ENCODE measurements at regions not wholly inside any gene's neighbourhood (a gene's known extent, or its start where the extent isn't known, plus 50 kb on each side); places are given as distances from the start of the nearest gene placed in this dataset.

DNA sequence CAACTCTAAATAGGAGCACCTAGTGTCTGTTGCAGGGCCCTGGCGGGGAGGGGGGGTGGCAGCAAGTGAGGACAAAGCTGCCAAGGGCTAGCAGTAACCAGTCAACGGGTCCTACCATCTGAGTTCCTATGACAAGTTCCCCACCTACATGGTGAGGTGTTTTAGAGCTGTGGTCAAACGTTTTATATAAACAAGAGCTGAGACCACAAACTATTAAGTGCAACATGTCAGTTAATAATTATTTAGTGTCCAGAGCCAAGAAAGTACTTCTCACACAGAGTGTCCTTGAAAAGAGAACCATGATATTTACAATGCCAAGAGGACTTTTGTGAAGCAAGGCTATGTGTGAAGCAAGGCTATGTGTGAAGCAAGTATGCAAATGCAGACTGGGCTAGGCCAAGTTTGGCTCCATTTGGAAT lies 434.7 kb downstream of the TNS3 start:
- DNase-seq (ENCODE audit: low read depth in 3 of 3): no peak

DNA sequence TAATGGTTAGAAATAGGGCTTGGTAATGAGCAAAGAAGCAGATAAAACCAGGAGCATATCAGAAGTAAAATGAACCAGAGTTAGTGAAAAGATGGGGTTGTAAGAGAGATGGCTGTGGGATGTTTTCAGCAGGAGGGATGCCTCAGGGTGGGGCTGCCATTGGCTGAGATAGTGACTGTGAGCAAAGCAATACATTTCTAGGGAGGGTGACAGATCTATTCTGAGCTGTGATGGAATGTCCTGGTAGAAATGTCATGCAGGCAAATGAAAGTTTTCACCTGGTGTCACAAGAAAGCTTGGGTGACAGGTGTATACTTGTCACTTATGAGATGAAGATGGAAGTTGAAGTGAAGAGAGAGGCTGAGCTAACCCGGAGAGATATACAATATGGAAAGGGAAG lies 435.9 kb downstream of the TNS3 start:
- DNase-seq (ENCODE audit: low read depth in 3 of 3): no peak

DNA sequence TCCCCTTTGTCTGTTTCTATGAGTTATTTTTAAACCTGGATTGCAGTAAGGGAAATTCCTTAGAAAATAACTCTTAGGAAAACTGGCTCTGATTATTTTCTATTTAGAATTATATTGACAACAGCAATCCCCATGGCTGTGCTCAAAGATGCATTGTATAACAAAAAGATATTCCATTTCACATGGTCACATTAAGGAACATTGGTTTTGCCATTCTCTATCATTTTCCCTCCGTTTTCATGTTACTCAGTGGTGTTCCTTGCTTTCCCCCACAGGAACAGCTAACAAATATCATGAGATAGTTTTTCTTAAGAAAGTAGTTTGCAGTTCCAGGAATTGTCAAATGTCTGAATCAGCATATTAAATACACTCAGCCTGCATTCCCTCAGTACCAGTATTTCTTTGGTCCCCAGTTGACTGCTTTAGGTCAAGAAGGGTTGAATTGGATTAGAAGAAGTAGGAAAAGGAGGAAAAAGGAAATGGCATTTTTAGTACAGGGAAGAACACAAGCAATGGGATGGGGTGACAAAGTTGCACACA lies 436.7 kb downstream of the TNS3 start:
- no peak for DNase-seq (ENCODE audit: low read depth in 3 of 3)

DNA sequence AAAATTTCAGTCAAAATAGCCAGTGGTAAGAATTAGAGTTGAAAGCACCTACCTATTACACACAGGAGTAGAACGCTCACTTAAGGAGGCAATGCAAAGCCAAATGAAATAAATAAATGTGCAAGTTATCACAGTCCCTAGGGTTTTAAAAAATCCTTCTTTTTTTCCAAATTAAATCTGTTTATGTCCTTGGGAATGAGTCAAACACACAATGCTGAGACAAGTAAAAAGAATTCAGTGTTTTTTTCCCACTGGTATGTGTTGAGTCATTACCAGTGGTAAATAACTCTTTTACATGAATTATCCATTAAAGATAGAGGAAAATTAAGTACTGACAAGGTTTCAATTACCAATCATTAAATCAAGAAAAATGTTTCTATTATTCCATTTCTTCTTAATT lies 438.6 kb downstream of the TNS3 start:
- no peak for DNase-seq (ENCODE audit: low read depth in 3 of 3)

DNA sequence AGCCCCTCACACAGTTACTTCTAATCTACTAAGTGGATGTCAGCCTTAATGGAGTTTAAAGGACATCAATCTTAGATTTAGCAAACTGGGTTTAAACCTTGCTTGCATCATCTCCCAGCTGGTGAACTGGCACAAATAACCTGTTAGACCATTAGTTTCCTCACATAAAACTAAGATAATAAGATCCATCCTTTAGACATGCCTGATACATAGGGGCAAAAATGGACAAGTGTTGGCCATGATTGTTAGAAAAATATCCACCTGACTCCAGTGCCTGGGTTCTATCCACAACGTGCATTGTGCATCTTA lies 439.1 kb downstream of the TNS3 start:
- no peak for DNase-seq (ENCODE audit: low read depth in 3 of 3)

DNA sequence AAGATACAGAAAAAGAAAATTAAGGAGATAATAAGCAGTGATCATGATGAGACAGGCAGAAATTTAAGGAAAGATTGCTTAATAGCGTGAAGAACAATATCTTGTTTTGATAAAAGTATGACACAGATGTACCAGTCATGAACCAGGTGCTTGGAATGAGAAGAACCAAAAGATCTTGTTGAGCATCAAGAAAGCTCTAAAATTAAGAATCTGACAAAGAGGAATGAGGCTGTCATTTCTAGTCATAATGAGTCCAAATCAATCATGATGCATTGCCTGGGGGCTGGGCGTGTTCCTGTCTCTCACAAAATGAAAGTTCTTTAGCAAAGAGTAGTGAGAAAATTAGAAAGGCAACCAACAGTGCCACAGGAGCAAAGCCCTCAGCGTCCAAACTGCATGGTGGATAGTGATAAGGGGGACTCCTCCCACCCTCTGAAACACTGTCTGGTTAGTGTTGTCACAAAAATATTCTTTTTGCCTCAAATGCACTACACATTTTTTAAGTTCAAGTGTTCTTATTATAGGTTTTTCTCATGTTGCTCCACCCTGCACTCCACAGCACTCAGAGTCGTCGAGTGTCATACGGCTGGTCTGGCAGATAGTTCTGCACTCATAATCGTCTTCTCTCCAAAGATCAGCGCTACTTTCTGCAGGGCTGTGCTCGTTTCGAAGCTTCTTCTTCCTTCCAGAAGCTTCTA lies 439.6 kb downstream of the TNS3 start:
- DNase-seq (ENCODE audit: low read depth in 3 of 3): no peak

DNA sequence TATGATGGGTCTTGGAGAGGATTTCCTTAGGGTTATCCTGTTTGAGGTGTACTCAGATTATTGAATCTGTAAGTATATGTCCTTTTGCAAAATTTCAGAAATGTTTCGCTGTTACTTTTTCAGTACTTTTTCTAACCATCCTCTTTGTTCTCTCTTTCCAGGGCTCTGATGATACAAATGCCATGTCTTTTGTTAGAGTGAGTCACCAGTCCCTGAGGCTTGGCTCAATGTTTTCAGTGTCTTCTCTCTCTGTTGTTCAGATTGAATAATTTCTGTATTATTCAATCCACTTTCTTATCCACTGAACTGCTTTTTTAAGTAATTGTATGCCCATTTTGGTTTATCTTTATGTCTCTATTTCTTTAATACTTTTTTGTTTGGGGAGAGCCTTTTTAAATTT lies 449.4 kb downstream of the TNS3 start:
- no peak for DNase-seq (ENCODE audit: low read depth in 3 of 3)

DNA sequence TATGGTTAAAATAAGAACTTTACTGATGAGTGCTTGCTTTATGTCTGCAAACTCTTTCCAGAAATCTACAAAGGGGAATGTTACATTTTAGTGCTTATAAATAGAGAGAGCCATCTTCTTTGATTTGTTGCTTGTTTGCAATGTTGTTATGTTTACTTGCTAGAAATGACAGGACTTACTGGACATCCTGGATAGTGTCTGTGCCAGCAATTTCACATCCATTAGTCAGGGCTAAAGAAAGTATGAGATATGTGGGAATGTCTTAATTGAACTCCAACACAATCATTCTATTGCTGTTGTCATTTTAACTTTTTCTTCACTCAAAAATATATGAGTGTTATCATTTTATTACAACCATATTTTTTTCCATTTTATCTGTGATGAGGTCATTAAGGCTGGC lies 453.2 kb downstream of the TNS3 start:
- no peak for DNase-seq (ENCODE audit: low read depth in 3 of 3)

DNA sequence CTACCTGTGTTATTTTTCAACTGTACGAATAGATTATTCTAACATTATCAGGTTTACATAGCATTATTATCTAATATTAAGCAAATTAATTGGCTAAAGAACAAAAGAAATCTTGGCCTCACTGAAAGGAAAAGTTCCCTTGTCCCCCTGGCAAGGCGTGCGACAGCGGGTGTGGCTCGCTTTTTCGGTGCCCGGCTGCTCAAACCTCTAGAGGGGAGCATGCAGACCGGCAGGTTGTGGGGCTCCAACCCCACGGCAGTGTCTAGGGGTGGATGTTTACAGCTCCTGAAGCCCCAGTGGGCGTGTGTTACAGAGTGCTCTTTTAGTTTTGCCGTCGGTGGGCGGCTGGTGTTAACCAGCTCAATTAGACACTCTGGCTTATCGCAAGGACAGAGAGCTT lies 456.4 kb downstream of the TNS3 start:
- DNase-seq (ENCODE audit: low read depth in 3 of 3): no peak

DNA sequence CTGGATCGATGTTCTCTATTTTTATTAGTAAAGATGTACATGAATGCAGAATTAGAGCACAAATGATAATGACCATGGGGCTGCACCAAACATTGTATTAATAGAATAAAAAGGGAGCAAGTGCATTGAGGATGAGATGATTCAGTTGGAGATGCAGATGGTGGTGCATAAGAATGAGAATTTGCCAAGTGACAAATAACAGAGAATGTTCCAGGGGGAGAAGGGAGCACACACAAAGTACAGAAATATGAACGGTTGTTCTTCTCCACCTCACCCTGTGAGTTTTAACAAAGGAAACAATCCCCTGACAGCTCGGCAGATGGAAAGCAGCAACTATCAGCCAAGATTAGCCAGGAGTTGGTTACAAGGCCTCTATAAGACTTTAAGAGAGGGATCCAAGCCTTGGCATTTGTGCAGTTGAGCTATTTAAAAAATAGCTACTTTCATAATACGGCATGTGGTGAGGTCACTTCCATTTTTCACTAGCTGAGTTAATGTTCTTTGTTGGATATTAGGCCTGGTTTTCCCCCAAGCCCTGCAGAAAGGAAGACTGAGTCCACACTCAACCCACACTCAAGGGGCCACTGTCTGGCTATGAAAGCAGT lies 462.5 kb downstream of the TNS3 start:
- no peak for DNase-seq (ENCODE audit: low read depth in 3 of 3)

DNA sequence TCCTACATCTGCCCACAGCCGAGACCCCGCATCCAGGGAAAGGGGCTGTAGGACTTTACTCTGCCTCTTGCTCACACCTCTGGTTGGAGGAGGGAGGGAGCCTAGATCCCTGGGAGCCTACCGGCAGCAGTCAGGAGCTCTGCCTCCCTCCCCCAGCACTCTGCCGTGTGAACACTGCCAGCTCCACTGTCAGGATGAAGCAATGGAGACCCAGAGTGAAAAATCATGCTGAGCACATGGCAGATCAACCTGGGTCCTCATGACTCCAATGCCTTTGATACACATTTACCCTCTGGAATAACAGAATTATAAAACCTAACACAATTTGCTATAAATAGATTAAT lies 477.7 kb downstream of the TNS3 start:
- no peak for DNase-seq (ENCODE audit: low read depth in 3 of 3)

DNA sequence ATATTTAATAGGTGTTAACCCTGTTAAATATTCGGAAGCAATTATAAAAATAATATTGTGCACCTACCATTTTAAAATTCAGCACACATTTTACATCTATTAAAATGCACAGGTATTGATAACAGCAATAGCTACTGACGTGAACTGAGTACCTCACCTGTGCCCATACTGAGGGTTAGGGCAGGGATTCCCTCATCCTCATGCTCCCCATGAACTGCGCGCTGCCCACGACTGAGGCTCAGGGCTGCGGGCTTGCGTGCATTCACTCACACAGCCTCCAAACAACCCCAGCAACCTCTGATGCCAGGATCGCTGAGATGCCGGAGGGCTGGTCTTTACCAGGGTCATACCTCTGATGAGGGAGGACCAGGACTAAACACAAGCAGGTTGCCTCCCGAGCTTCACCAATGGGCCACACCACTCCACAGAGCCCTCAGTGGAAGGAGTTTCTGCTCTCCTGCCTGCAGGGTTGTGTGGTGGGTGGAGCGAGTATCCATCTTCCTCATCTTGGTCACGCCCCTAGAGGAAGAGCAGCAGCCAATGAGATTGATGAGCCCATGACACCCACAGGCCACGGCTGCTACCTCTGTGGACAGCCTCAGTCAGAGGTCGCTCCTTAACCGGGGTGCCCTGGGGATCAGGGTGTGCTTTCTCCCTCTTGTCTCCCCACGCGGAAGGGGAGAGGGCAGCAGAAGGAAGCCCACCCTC lies 478.3 kb downstream of the TNS3 start:
- no peak for DNase-seq (ENCODE audit: low read depth in 3 of 3)

DNA sequence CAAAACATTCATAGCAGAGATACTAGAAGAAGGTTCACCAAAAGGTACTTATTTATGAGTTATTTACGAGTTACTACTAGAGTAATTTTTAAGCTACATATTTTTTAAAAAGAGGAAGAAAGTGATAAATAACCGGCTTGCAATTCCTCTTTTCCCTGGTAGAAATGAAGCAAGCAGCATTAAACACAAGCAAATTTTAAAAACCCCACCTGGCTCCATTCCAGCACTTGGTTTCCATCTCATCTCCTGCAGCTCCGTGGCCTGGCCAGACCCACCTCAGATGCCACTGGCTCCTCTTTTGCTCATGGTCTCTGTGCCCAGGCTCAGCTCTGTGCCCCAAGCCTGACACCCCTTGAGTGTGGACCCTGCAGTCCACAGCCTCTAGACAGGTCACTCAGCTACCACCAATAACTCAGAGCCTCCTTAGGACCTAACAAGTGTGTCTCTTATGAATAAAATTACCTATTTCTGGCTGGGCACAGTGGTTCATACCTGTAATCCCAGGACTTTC lies 479.5 kb downstream of the TNS3 start:
- DNase-seq (ENCODE audit: low read depth in 3 of 3): no peak

DNA sequence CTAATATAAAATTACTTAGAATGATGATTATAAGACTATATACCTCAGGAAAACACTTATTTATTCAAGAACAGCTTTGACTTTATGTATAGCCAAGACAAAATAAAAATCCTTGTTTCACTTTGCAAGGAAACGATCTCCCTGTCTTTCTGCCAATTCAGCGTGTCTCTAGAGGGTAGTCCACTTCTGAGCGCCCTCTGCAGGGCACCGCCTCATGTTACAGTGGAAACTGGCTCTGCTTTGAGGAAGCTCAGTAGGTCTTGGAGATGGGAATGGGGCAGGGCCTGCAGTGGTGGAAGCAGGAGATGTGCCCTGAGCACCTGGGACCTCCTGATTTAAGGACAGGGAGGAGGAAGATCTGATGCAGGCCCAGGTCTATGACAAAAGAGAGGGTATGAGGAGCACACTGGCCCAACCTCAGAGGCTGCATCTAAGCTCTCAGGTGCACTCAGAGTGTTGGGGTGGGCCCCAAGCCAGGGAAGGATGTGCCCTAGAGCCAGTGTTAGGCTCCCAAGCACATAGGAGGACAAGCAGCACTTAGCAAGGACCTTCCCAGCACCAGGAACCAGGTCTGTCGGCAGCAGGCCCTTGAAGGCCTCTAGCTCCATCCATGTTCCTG lies 481.0 kb downstream of the TNS3 start:
- peak in 1 of 3 experiments; percentile 3 for DNase-seq (ENCODE audit: low read depth in 3 of 3)

DNA sequence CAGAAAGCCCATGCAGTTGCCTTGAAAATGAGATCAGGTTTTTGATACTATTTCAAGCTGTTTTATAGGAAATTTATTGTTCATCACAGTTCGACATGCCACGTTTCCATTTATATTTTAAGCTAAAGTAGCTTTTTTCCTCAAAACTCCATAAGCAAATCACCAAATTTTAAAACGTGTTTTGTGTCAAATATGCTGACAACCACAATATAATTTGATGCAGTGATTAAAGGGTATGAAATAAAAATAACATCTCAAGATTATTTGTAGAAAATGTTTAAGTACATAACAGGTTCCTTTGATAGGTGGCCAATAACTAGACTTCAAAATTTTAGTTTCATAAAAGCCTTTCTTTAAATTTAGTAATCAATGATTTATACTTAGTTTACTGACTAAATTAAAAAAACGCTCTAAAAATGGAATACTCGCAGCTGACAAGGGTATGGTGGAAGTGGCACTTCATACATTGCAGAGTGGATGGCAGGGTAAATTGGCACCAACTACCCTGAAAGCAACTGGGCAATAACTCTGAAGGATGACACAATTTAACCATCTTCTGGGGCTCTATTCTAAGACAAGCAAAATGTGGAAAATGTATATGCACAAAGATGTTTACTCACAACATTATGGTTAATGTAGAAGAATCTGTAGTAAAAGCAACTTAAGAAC lies 481.6 kb downstream of the TNS3 start:
- DNase-seq (ENCODE audit: low read depth in 3 of 3): no peak

DNA sequence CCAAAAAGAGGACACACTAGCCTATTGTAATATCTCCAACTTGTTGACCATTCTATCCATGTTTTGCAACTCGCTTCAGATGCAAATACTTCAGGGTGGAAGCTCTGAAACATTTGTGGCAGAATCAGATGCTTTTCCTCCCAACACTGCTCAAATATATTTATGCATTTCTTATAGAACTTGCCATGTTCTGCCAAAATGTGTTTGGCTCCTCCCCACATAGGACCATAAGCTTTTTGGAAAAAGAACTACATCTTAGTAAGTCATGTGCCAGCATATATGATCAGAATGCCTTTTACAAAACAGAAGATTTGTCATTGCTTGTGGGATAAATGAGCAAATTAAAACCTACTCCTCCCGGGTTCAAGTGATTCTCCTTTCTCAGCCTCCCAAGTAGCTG lies 484.5 kb downstream of the TNS3 start:
- no peak for DNase-seq (ENCODE audit: low read depth in 3 of 3)

DNA sequence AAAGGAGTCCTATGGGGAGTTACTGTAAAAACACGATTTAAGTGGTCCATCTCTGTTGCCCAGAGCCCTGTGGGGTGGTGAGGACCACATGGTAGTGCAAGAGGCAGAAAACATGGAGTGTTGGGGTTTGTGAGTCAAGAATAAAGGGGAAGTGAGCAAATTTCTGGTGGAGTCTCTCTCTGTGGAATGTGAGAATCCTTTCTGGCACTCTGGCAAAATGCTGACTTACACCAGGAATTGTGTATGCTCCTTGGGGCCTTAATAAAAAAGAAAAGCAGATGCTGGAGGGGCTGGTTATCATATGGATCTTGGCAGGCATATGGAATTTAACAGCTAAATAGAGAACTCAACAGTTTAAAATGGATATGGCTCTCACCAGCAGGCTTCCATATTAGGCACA lies 486.0 kb downstream of the TNS3 start:
- DNase-seq (ENCODE audit: low read depth in 3 of 3): no peak

DNA sequence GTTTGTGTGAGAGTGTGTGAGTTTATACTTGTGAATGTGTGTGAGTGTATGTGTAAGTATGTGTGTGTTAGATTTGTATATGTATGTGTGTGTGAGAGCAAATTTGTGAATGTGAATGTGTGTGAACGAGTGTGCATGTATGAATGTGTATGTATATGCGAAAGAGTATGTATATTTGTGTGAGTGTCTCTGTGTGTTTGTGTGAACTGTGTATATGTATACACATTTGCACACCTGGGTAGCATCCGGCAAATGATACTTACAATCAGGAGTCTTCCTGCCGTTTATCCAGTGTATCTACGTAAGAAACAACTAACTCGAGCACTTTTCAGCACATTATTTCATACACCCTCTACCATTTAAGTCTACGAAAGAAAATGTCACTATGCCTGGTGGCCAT lies 487.4 kb downstream of the TNS3 start:
- DNase-seq (ENCODE audit: low read depth in 3 of 3): no peak

DNA sequence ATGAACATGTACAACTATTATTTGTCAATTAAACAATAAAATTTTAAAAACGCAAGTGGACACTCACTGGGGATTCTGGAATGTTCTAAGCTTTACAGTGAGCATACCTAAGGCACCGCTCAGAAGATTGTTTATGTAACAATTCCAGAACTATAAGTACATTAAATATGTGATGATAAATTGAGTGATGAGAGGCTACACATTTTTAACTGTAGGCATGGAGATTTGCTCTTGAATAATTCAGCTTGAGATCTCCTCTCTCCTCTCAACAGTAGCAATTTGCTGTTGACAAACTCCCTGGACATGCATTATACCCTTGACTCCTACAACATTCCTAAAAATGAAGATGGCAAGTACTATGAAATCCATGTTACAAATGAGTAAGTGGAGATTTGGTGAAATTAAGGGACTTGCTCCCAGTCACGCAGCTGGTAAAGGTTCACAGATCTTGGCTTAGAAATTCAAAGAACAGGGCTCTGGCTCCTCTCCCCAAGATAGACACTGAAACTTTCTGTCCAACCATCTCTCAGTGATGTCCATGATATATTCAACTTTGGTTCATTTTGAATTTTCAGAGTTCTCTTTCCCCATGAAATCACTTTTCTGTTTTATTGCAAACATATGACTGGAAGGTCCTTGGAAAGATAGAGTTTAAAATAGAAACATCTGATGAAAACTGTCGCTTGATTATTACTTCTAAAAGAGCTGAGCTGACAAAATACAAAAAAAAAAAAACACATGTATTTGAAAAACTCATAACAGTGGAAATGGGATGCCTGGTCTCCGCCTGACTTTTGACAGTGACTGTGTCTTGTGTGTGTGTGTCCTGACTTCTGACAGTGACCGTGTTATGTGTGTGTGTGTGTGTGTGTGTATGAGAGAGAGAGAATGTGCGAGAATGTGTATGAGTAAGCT lies 488.3 kb downstream of the TNS3 start:
- DNase-seq (ENCODE audit: low read depth in 3 of 3): no peak

DNA sequence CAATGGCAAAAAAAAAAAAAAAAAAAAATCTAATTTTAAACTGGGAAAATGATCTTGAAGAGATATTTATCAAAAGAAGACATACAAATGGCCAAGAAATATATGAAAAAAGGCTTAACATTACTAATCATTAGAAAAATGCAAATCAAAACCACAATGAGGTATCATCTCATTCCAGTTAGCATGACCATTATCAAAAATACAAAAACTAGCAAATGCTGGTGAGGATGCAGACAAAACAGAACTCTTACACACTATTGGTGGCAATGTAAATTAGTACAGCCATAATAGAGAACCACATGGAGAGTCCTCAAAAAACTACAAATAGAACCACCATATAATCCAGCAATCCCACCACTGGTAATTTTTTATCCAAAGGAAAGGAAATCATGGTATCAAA lies 489.6 kb downstream of the TNS3 start:
- DNase-seq (ENCODE audit: low read depth in 3 of 3): no peak

DNA sequence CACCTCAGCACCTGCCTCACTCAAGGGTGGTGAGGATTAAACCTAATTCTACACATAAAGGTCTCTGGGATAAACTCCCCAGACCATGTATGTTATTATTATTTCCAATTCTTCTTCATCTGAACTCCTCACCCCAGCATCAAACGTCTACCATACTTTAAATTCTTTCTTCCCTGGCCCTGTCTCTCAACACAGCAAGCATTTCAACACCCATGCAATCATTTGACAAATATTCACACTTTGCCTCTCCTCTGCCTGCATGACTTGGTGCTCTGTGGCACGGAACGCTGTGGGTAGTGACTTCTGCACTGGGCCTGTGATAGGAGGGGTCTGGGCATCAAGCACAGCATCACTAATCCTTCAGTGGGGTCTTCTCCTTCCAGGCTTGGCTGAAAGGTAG lies 490.8 kb downstream of the TNS3 start:
- DNase-seq (ENCODE audit: low read depth in 3 of 3): no peak
